Cerebellar nuclear complex (tissue), 1 donor: ENCODE measurements at regions not wholly inside any gene's neighbourhood (a gene's known extent, or its start where the extent isn't known, plus 50 kb on each side); places are given as distances from the start of the nearest gene placed in this dataset.

Experiments
- DNase-seq, 2 experiments: peaks; one replicate each; lab custom pipeline; 2025; lab: John Stamatoyannopoulos, UW

DNA sequence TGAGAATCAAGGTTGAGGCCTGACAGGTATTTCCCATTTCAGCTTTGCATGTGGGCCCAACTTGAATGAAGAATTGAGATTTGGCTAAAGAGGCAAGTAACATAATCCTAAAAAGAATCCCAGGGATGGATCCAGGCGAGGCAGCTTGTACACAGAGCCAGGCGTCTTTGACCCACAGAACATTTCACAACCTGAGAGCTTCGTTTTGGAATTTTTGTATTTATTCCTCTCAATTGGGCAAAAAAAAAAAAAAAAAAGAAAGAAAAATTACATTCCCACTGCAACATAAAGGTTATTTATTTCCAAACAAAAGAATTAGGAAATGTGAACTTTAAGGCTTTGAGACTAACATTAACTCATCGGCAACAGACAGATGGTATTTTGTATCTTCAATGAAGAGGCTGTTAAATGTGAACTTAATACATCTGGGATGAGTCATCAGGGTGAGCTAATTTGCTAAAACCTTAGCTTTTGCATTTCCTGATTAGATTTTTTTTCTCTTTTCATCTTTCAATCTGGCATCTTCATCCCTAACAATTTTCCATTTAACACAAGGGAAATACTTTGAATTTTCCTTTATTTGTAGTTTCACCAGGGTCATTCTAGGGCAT lies 478.5 kb upstream of the TNP1 start:
- no peak for DNase-seq

DNA sequence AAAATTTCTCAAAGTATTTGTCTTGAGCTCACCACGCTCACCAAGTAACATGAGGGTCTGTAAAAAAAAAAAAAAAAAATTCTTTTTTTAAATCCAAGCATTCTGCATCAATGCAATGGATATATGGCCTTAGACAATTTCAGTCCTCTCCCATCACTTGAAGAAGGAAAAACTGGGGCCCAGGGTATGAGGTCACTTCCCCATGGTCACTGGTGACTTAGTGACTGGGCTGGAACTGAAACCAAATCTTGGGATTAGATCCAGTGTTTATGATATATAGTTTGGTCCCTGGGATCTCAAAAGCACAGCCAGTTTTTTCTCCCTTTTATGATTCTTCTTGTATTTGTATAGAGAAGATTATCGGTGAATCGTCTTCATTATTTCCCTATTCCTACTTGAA lies 477.9 kb upstream of the TNP1 start:
- DNase-seq: no peak

DNA sequence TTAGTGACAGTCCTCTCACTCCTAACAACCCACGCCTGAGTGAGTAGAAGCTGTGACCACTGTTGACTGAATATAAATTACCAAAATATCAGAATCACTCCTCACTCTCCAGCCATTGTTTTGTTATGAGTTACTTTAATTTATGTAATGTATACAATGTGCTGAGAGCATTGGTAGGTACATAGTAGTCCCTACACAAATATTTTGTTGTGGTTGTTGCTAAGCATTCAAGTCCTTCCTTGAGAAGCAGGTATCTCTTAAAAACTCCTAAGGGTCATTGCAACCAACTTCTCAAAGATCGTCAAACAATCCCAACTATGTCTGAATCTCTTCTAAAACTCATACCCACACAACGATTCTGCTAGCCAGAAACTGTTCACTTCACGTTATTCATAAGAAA lies 476.8 kb upstream of the TNP1 start:
- DNase-seq: no peak

DNA sequence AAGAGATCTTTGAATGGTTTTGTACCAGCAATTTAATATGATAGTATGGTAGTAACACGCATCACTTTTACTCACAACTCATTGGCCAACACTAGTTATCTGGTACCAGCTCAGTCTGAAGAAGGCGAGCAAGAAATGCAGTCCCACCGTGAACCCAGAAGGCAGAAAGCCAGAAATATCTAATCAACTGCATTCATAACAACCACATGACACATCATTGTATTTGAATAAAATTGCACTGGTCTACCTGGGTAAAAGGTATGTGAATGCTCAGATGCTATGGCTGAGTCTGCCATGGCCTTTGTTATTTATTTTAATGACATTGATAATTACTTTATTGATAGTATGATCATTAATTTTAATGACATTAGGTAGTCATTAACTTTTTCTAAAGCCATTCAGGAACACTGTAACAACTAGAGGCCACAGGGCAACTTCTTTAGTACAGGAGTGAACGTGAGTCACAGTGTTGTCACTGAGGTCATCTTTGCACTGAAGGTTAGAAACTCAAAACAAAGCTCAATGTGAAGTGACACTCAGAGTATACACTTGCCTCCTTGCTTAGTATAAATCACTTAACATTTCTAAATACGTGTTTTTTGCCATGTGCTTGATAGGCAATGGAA lies 475.6 kb upstream of the TNP1 start:
- no peak for DNase-seq

DNA sequence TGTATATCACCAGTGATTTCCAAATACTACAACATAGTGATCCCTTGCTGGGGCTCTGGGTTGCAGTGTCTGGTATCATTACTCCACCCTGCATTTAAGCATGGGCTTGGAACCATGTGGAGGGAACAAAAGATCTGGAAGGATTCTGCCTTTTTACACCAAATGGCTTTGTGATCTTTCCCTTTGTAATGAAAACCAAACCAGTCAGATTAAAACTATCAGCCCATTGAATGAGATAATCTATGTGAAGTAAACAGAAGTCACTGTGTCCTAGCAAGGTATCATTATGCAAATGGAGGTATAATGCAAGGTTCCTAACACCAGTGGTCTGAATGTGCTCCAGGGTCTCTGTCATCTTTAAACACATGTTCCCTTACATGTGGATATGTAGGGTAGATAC lies 474.7 kb upstream of the TNP1 start:
- no peak for DNase-seq

DNA sequence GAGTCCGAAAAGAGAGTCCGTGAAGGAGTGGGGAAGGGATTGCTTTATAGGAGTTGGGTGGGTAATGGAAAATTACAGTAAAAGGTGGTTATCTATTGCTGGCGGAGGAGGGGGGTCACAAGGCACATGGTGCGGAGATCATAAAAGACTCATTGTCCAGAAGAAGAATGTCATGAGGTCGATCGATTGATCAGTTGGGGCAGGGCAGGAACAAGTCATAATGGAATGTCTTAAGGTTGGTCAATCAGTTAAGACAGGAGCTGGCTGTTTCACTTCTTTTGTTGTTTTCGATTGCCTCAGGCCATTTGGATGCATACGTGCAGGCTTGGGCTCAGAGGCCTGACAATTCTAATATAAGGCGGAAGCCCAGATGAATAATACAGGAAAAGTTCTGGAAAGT lies 473.0 kb upstream of the TNP1 start:
- no peak for DNase-seq

DNA sequence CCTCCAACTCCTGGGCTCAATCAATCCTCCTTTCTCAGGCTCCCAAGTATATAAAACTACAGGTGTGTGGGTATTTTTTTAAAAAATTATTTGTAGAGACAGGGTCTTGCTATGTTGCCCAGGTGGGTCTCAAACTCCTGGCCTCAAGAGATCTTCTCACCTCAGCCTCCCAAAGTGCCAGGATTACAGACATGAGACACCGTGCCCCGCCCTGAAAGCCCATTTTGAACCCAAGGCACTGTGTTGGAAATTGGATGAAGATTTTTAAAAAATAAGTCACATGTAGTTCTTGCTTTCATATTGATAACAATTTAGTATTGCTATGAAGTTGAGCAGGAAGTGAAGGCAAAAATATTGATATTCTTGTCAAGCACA lies 472.5 kb upstream of the TNP1 start:
- no peak for DNase-seq

DNA sequence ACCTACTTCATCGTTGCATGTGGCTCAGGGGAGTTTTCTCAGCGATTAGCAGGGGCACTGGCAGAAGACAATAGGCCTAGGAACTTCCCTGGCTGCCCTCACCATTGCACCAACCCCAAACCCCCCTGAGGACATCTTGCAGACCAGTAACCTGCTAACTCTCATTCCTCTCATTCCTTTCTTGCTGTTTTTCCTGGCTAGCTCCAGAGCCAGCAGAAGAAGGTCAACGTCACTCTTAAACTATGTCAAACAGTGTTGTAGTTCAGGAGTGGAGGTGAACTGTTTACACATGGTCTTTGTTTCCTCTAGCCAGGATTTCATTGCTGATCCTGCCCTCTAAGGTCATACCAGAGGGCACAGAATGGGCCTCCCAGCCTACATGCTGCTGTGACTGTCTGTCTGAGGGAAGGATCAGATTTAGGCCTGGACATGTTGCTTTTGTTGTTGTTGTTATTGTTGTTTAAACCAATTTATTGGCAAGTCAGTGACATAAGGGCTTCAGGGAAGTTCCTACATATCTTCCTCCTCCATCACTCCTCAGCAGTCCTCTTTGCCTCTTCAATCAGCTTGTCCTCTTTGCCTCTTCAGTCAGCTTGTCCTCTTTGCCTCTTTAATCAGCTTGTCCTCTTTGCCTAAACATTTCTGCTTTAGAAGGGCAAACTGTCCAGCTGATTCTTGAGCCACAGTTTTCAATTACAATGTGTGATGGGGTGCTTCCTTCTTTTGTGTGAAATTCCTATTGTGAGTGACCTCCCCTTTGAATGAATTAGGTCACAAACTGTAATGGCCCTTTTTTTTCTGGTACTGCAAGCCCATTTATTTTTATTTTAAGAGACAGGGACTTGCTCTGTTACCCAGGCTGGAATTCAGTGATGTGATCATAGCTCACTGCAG lies 471.9 kb upstream of the TNP1 start:
- no peak for DNase-seq

DNA sequence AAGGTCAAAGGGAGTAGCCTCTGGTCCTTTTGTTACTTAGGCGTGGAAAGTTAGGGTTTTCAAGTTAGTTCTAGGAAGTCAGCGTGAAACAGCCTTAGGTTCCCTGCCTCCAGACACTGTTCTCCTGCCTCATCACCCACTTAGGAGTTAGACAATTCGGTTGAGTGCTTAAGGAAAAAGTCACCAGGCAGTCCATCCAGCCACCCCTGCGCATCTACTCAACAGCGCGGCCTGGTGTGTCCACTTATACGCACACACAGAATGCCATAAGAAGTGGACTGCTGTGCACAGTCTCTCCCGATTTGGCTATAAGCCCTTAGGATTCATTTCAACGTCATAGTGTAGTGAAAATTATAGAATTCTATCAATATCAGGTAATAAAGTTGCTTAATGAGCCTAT lies 470.8 kb upstream of the TNP1 start:
- no peak for DNase-seq

DNA sequence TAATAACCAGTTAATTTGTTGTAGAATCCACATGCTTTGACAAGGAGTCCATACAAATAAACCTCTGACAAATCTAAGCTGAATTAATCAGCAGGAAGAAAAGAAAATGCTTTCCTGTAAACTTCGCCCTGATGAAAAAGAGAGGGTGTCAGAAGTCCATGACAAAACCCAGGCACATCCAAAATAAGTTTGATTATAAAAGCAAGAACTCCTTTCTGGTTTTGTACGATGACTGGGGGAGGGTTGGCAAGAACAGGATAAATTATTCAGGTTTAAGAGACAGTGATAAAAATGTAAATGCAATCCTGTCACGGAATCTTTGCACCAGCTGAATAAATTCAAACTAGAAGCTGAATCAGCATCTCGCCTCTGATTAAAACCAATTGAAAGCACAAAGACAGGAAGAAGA lies 469.2 kb upstream of the TNP1 start:
- DNase-seq: no peak

DNA sequence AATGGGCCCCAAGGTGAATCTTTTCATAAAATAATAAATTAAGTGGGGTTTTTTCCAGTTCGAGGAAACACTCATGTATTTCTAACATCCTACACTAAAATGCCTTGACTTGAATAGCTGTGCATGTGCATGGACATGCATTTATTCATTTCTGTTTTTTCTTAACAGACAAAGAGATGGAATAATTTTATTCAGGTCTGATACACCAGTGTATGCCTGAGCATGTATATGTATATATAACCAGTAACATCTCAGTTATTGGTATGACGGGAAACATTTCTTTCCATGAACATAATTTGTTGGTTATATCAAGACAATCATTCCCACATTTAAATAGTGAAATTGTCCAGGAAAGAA lies 468.7 kb upstream of the TNP1 start:
- no peak for DNase-seq

DNA sequence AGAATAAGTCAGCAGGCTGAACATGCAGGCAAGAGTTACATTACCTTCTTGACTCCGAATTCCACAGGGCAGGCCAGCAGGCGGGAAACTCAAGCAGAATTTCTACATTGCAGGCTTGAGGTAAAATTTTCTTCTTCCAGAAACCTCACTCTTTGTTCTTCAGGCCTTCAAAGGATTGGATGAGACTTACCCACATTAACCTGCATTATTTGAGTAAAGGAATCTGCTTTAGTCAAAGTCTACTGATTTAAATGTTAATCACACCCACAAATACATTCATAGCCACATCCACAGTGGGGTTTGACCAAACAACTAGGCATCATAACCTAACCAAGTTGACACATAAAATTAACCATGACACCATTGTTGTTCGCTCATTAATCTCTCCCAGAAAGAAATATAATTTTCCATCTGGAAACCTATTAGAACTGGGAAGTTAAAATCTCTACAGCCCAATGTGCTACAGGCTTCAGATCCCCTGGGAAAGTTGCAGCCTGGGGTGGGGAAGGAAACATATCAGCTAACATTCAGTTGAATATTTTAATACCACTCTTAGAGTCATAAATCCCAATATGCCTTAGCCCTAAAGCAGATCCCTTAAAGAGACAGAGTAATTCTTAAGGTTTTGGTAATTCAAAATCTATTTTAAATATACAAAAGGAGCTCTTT lies 468.2 kb upstream of the TNP1 start:
- no peak for DNase-seq

DNA sequence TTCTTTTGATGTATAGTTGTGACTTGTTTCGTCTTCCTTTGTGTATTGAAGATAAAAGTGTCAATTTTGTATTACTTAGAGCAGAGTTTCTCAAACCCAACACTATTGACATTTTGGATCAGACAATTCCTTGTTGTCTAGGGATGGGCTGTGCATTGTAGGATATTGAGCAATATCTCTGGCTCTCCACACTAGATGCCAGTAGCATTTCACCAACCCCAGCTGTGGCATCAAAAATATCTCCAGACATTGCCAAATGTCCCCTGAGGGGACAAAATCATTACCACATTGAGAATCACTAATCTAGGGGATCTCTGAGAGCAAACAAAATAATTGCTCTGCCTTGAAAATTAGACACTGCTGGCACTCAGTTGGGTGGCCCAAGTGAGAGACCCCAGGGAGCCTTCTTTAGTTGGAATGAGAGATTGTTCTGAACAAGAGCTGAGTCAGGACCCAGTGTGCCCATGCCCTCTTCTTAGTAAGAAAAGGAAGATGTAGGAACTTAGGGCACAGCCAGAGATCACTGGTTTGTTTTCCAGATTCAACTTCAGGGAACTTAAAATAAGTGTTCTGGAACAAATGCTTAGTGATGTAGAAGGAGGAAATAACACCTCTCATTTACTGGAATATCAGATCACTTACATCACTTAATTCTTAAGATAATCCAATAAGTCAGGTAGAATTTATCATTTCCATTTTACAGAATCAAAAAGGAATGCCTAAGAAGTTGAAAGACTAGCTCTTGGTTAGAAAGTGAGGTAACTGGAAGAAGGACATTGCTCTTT lies 466.6 kb upstream of the TNP1 start:
- no peak for DNase-seq

DNA sequence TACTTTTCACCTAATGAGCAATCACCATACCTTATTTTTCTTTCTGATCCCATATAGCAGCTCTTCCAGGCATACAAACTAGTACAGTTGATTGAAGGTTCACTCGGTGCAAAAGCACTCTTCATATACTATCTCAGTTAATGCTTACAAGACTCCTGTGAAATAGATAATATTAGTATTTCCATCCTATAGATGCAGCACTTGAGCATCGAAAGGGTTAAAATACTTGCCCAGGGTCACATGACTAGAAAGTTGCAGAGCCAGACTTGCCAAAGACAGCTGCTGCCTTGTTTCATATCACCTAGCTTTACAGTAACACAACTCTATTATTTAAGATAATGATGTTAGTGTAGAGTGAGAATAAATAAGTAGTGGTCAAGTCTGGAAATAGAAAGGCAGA lies 466.0 kb upstream of the TNP1 start:
- DNase-seq: no peak

DNA sequence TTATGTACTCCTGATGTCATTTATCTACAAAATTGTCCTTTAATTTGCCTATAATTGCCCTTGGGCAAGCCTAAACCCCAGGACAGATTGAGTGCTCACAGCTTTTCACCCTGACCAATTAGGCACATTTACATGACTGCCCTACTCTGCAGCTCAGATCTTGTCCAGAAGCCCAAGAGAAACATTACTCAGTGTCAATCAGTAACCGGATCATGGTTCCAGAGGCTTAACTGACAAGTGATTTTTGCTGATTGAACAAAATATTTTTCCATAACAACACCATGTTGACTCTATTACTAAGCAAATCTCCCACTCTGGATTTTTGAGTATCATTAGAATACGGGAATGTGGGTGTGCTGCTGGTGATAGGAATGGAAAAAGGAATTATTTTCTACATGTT lies 465.4 kb upstream of the TNP1 start:
- no peak for DNase-seq

DNA sequence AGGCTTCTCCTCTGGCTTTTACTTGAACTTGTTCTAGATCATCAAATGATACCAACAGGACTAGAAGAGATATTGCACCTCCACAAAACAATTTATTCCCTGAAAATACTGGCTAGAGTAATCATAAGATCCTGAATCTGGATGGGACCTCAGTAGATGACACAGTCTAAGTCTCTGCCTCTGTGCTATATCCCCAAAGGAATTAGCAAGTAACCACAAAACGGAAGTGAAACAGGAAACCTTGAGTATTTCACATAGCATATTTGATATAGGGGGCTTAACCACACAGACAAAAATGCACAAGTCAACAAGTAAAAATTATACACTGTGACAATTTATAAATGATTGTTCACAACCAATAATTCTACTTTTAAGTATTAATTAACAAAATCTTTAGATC lies 456.9 kb upstream of the TNP1 start:
- DNase-seq: no peak

DNA sequence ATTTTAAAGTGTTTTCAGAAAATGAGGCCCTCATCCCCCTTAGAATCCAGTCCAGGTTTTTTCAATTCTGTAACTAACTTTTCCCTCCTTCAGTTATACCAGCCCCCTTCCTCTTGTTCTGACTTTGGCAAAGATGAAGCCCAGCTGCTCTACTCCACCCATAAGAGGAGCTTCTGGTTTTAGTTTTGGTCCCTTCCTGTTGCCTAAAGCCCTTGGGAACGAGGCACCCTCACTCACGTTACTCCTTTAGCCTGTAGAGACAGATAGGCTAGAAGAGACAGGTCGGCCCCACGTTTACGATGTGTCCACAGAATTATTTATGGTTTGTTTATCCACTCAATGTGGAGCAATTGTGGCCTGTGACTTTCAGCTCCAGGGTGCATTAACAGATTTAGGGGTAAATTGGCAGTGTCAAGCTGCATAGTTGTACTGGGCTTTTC lies 454.2 kb upstream of the TNP1 start:
- DNase-seq: no peak

DNA sequence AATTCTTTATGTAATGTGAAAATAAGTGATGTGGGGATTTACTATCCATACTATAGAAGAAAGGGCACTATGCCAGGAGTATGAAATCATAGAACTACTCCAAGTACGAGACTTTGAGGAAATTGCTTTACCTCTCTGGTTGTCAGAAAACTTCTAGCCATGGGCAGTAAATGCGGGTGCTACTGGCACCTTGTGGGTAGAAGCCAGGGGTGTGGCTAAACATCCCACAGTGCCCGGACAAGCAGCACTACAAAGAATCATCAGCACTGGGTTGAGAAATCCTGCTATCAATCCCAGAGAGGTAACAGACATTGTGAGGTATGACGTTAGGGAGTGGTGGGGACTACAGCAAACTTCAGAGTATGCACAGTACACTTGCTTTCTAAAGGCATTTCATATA lies 453.5 kb upstream of the TNP1 start:
- no peak for DNase-seq

DNA sequence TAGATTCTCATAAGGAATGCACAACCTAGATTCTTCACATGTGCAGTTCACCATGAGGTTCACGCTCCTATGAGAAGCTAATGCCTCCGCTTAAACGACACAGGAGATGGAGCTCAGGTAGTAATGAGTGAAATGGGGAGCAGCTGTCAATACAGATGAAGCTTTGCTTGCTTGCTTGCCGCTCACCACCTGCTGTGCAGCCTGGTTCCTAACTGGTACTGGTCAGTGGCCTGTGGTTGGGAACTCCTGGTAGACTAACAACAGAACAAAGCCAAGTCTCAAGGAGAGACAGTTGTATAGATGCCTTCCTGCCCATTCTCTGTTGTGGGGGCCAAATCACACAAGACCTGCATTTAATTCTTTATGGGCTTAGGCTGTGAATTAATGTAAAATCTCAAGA lies 449.2 kb upstream of the TNP1 start:
- DNase-seq: no peak

DNA sequence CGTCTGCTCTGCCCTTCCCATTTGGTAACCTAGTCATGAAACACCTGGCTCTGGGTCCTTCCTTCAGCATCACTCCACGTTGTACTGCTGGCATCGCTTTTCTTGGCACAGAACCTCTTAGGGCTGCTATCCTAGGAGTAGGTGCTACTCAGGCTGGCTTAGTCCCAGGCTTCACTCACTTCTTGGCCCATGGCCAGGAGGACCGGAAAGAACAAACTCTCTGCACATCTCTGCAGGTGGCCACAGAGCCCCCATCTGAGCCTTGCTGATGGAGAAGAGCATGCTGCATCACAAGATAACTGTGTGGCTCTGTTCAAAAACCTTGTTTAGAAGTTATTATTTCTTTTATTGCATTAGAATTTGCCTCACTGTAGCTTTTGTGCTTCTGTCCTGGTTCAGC lies 447.2 kb upstream of the TNP1 start:
- no peak for DNase-seq

DNA sequence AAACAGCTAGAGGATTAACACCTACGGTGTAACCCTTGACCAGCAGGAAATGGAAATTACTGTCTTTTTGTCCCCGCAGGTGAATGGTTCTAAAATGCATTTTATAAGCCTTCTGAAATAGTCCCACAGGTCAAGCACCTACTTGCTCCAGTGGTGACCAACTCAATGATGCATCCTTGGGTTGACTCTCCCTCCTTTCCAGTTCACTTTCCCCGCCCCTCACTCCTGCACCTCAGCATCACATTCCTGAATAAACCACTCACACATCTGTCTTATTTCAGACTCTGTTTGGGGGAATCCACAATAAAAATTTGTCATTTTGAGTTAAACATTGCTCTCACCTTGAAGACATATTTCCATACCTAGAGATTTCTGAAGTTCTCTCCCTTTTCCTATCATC lies 446.0 kb upstream of the TNP1 start:
- no peak for DNase-seq

DNA sequence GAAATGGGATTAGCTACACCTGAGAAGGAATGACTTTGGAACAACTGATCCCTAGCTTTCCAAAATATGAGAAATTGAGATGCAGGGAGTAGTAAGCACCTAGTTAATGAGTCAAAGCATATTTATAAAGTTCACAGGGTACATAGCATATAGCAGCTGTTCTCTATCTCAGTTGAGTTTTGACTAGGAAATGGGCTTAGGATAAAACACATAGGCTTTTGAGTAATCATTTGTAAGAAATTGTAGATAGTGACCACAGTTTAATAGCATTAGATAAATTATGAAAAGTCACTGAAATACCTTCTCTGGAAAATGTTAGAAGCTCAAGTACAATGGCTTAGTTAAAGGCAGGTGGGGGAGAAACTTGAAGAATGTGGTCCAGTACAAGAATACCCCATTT lies 444.7 kb upstream of the TNP1 start:
- no peak for DNase-seq
